ENCODE measurements at regions not wholly inside any gene's neighbourhood (a gene's known extent, or its start where the extent isn't known, plus 50 kb on each side); places are given as distances from the start of the nearest gene placed in this dataset.

DNA sequence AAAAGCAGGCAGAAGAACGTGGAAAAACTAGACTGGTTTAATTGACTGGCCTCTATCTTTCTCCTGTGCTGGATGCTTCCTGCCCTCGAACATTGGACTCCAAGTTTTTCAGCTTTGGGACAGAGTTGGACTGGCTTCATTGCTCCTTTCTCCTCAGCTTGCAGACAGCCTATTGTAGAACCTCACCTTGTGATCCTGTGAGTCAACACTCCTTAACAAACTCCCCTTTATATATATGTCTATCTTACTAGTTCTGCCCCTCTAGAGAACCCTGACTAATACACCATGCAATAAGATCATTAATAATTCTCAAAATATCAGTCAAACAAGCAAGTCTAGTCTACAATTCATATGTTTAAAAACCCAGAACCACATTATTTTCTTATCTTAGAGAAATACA lies 662.4 kb downstream of the TBC1D4 start:
- no peak for DNase-seq (ENCODE audit: low read depth in 1 of 2, low spot score in 1 of 2)

GRCh38 chr13:74816737-74817136 lies 665.2 kb downstream of the TBC1D4 start:
- DNase-seq (ENCODE audit: low read depth in 1 of 2, low spot score in 1 of 2) = no peak

GRCh38 chr13:74796157-74796556 lies 662.0 kb upstream of the KLF12 start:
- no peak for DNase-seq (ENCODE audit: low read depth in 1 of 2, low spot score in 1 of 2)

DNA sequence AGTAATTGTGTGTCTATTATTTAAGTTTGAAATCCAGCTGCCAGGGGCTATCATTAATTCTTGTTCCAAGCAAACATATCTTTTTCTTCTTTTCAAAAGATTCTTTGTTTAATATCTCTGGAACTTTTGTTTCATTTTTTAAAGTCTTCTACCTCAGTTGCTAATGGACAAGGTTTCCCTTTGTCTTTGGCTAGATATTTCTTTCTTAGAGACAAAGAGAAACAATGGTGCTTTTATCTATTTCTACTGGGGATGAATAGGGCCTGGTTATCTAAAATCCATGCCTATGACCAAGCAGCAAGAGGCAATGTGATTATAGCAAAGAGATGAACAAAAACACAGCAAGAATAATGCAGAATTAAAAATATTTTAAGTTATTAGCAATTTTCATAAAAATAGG lies 661.3 kb upstream of the KLF12 start:
- no peak for DNase-seq (ENCODE audit: low read depth in 1 of 2, low spot score in 1 of 2)

DNA sequence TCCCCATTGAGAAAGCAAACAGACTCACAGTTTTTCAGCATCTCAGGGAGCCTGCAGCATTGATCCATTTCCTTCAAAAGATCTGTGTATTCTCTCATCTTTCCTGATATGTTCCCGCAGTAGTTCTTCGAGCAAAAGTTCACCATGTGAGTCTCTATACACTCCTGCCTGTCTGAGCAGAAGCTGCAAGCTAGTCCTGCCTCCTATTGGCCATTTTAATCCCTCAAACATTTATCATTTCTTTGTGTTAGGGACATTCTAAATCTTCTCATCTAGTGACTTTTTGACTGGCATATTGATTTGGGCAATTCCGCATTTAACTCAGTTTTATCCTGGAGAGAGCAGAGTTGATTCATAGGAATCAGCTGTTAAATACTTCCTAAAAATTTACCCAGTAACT lies 660.4 kb upstream of the KLF12 start:
- no peak for DNase-seq (ENCODE audit: low read depth in 1 of 2, low spot score in 1 of 2)

- DNase-seq (ENCODE audit: low read depth in 1 of 2, low spot score in 1 of 2) = no peak
These were observed 659.9 kb upstream of the KLF12 start for GRCh38 chr13:74794147-74794546.

DNA sequence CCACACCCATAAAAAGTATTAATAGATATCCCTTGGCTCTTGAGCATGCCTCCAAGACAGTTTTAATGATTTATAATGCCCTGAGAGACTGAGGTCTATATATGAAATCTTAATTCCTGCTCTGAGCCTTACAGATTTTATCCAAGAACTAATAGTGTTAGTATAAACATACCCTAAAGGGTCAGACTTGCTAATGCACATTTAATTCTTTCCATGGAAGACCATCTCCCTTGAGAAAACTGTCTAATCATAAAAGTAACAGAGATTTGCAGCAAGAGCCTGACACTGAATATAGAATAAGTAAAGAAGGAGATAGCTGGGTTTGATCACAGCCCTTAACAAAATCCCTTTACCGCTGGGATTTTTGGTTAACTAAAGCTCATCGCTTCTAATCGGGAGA lies 650.8 kb upstream of the KLF12 start:
- DNase-seq (ENCODE audit: low read depth in 1 of 2, low spot score in 1 of 2) = no peak

GRCh38 chr13:74778946-74779345 lies 644.7 kb upstream of the KLF12 start:
- no peak for DNase-seq (ENCODE audit: low read depth in 1 of 2, low spot score in 1 of 2)

DNA sequence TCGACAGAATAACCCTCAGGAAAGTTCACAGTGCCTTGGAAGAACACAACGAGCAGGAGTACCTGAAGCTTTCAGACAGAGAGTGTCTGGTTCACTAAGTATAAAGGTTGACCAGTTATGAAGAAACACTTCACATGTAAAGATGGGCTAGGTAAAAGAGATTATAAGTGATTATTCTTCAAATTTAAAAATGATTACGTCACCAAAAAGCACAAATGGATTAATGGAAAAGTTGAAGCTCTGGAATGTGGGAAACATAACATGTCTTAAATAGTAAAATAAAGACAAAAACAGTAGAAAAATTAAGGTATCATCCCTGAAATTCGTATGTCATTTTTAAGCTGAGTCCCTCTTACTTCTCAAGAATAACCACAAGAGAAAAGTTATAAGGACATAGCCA lies 643.9 kb upstream of the KLF12 start:
- no peak for DNase-seq (ENCODE audit: low read depth in 1 of 2, low spot score in 1 of 2)

DNA sequence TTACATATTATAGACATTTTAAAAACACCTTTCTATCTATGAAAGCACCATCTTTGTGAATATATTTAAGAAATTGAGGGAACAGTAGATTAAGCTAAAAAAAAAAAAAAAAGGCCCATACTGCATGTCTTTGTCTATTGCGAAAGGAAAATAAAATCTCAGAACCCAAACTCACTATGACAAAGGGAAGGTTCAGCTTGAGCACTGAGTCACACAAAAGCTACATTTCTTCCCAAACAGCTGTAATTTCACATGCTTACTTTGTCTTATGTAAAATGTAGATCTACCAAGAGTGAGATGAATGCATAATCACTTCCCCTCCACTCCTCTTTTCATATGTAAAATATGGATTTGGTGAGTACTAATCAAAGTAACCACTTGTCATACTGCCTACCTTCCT lies 640.1 kb upstream of the KLF12 start:
- no peak for DNase-seq (ENCODE audit: low read depth in 1 of 2, low spot score in 1 of 2)

DNA sequence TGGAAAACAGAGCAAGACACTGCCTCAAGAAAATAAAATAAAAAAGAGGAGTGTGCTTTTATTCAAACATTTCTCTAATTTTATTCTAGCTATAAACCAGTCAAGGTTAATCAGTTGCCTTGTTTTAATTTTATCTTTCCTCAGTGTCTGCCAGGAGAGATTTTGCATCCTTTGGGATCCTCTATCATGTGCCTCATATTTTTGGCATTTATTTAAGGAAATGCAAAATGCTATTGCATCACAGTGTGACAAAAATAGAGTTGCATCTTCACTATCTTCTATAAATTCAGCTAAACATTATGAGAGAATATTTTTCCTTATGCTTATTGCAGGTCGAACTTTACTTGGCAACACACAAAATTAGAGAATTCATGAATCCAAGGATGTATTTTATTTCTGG lies 639.0 kb upstream of the KLF12 start:
- DNase-seq (ENCODE audit: low read depth in 1 of 2, low spot score in 1 of 2) = no peak

GRCh38 chr13:74771964-74772363 lies 637.8 kb upstream of the KLF12 start:
- DNase-seq (ENCODE audit: low read depth in 1 of 2, low spot score in 1 of 2) = no peak

DNA sequence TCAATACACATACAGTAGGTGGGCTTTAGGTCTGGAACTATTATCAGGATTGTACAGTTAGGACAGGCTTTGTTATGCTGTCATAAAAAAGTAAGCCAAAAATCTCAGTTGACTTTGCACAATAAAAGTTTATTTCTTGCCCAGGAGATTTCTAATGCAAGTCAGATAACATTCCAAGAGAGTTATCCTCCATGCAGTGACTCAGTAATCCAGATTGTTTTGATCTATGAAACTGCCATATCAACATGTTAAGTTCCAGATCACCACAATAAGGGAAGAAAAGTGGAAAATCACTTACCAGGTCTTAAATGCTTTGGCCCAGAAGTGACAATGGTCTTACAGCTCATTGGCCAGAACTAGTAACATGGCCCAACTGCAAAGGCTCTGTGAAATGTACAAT lies 636.2 kb upstream of the KLF12 start:
- no peak for DNase-seq (ENCODE audit: low read depth in 1 of 2, low spot score in 1 of 2)

- DNase-seq (ENCODE audit: low read depth in 1 of 2, low spot score in 1 of 2) = no peak
These were observed 635.1 kb upstream of the KLF12 start for GRCh38 chr13:74769333-74769732.

- no peak for DNase-seq (ENCODE audit: low read depth in 1 of 2, low spot score in 1 of 2)
These were observed 634.4 kb upstream of the KLF12 start for GRCh38 chr13:74768521-74769085.

DNA sequence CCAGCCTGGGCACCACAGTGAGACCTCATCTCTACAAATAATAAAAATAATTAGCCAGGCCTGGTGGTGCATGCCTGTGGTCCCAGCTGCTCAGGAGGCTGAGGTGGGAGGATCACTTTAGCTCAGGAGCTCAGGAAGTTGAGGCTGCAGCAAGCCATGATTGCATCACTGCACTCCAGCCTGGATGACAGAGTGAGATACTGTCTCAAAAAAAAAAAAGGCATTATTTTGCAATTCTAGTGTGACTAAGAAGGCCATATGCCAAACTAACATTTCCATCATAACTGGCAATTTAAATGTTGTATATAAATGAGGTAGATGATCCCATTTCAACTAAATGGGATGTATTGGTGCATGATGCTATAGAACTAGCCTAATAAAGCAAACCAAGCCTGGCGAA lies 632.8 kb upstream of the KLF12 start:
- DNase-seq (ENCODE audit: low read depth in 1 of 2, low spot score in 1 of 2) = no peak

GRCh38 chr13:74765955-74766354 lies 631.8 kb upstream of the KLF12 start:
- DNase-seq (ENCODE audit: low read depth in 1 of 2, low spot score in 1 of 2) = no peak

- DNase-seq (ENCODE audit: low read depth in 1 of 2, low spot score in 1 of 2) = no peak
These were observed 627.9 kb upstream of the KLF12 start for GRCh38 chr13:74761801-74762757.

DNA sequence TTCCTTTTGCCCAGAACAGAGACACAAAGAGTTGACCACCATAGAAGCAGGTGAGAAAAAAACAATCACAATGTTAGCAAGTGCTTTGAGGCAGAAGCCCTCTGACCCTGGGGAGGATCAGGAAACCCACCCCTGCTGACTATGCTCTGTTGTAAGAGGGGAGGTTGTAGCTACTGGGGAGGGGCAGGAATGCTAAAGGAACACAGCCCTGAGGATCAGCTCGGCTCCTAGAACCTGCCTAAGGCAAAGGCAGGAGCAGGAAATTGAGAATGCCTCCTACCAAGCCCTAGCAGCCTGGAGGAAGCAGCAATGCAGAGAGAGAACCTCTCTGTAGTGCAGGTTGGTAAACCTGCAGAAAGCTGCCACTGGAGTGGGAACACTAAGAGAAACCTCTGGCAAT lies 624.0 kb upstream of the KLF12 start:
- DNase-seq (ENCODE audit: low read depth in 1 of 2, low spot score in 1 of 2) = no peak

- DNase-seq (ENCODE audit: low read depth in 1 of 2, low spot score in 1 of 2) = no peak
These were observed 620.9 kb upstream of the KLF12 start for GRCh38 chr13:74755065-74755464.

DNA sequence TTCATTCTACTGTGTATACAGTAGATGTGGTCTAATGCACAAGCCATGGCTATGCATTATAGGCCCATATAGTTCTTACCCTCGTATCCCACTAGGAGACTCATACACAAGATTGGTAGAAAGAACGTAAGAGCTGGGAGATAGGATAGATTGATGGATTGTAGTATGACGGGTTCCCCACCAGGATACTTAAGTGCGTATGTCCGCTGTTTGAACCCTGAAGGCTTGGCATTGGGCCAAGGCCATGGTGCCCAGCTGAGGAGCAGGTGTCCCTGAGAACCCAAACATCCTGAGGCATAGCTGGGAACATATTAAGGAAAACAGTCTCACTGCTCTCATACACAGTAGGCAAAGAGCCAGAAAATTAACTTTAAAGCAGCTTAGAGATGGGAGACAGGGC lies 617.5 kb upstream of the KLF12 start:
- no peak for DNase-seq (ENCODE audit: low read depth in 1 of 2, low spot score in 1 of 2)

GRCh38 chr13:74747186-74747955 lies 613.2 kb upstream of the KLF12 start:
- no peak for DNase-seq (ENCODE audit: low read depth in 1 of 2, low spot score in 1 of 2)

Measured in activated CD4-positive, alpha-beta T cell treated with anti-CD3 and anti-CD28 coated beads, Interleukin-2, amount 50 U/mL, for 24 hours (primary cell).